ENCODE measurements at regions not wholly inside any gene's neighbourhood (a gene's known extent, or its start where the extent isn't known, plus 50 kb on each side); places are given as distances from the start of the nearest gene placed in this dataset.

DNA sequence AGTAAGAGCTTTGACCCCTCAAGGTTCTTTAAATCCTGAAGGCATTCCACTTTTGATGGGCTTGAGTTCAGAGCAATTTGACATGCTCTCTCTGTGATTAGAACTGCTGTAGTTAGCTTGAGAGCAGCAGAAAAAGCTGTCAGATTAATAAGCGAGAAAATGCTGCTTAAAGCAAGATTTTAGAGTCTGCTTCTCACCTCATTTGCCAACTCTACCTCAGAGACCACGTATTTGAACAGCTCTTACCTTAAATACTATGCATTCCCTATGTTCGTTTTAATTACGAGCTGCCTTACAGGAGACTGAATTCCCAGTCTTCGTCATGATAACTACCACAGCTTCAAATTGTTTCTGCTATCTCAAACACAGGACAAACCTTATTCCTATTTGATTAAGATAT is 253.4 kb downstream of the SLITRK6 start:
- TF ChIP-seq, protein P1, sequence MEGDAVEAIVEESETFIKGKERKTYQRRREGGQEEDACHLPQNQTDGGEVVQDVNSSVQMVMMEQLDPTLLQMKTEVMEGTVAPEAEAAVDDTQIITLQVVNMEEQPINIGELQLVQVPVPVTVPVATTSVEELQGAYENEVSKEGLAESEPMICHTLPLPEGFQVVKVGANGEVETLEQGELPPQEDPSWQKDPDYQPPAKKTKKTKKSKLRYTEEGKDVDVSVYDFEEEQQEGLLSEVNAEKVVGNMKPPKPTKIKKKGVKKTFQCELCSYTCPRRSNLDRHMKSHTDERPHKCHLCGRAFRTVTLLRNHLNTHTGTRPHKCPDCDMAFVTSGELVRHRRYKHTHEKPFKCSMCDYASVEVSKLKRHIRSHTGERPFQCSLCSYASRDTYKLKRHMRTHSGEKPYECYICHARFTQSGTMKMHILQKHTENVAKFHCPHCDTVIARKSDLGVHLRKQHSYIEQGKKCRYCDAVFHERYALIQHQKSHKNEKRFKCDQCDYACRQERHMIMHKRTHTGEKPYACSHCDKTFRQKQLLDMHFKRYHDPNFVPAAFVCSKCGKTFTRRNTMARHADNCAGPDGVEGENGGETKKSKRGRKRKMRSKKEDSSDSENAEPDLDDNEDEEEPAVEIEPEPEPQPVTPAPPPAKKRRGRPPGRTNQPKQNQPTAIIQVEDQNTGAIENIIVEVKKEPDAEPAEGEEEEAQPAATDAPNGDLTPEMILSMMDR (IDR thresholded peaks at IDR 0.05): no peak
- TF ChIP-seq POLR2A (IDR thresholded peaks at IDR 0.05) (no peak), POLR2AphosphoS5 (IDR thresholded peaks at IDR 0.05) (no peak)

Data from breast epithelium (tissue), 3 donors.